K562 (cell line): ENCODE measurements at regions not wholly inside any gene's neighbourhood (a gene's known extent, or its start where the extent isn't known, plus 50 kb on each side); places are given as distances from the start of the nearest gene placed in this dataset.

Source experiments
- ATAC-seq: fragments of 200-7000 bp; cut with Tn5 transposase; 3 replicates; pipeline ENCODE4 v1.9.1; 2020; ENCODE audit warnings: moderate library complexity
- BruUV-seq: library from RNA; stranded (reverse); fragments of 400-500 nt; replicated peaks from 2 replicates; lab custom pipeline; 2021; lab: Mats Ljungman, UMichigan
- CTCF ChIA-PET: fragments of 300-600 bp; formaldehyde crosslinking; extraction: SDS; loops from one replicate; lab custom pipeline; 2021; ENCODE audit warnings: low intra/inter-chr PET ratio; lab: Yijun Ruan, JAX
- POLR2A ChIA-PET: fragments of 300-600, 350-650 bp; sonication (Branson Sonifier 250); formaldehyde crosslinking; extraction: SDS; loops from one replicate; lab custom pipeline; 2021; ENCODE audit warnings: antibody characterized with exemption, inconsistent platforms; lab: Yijun Ruan, JAX
- DNase-seq, 4 experiments: peaks; one replicate each; pipeline versions ENCODE4 v3.0.0 to v3.0.0-alpha.2; 2011 to 2018; ENCODE audit warnings: low spot score in 3 of 4, mixed read lengths in 3 of 4; ENCODE audit errors: extremely low read depth in 1 of 4
- FAIRE-seq: peaks from 2 replicates; lab custom pipeline; 2011; peaks lifted over from hg19 to GRCh38; lab: Jason Lieb, UNC
- H2AFZ ChIP-seq: 2 replicates; pipeline ENCODE4 v1.6.0; 2011; ENCODE audit warnings: low read depth, low read length, control low read depth, inconsistent platforms
- H3K27ac ChIP-seq: fragments of 200-600 bp; 3 replicates; pipeline ENCODE4 v1.8.0; 2011; ENCODE audit warnings: low read depth, mild to moderate bottlenecking, control low read depth, inconsistent platforms, low read length, moderate library complexity, mixed read lengths; ENCODE audit errors: extremely low read depth
- H3K27me3 ChIP-seq, 2 experiments: fragments of 300-600 bp in 1 of 2; 2 replicates in 1 of 2; 3 replicates in 1 of 2; pipeline versions ENCODE4 v1.6.0 to v1.8.0; 2011; ENCODE audit warnings: inconsistent platforms in 2 of 2, low read length in 2 of 2, mild to moderate bottlenecking in 1 of 2, mixed read lengths in 1 of 2, moderate library complexity in 1 of 2; ENCODE audit not compliant: control insufficient read depth in 2 of 2, insufficient read depth in 2 of 2
- H3K36me3 ChIP-seq: fragments of 300-600 bp; 3 replicates; pipeline ENCODE4 v1.8.0; 2011; ENCODE audit warnings: mild to moderate bottlenecking, low read length, inconsistent platforms; ENCODE audit not compliant: control insufficient read depth, insufficient read depth
- H3K4me1 ChIP-seq, 2 experiments: fragments of 200-600 bp in 1 of 2; replicated peaks in 1 of 2; 2 replicates in 1 of 2; 3 replicates in 1 of 2; pipeline versions ENCODE4 v1.5.1 to v1.8.0; 2011; ENCODE audit warnings: inconsistent platforms in 2 of 2, low read length in 2 of 2, mild to moderate bottlenecking in 1 of 2, mixed read lengths in 1 of 2, moderate library complexity in 1 of 2; ENCODE audit not compliant: control insufficient read depth in 2 of 2, insufficient read depth in 2 of 2
- H3K4me2 ChIP-seq: 2 replicates; pipeline ENCODE4 v1.6.1; 2011; ENCODE audit warnings: low read length, control low read depth, inconsistent platforms, mixed read lengths; ENCODE audit not compliant: insufficient read depth
- H3K4me3 ChIP-seq: fragments of 200-600 bp; sonication (generic), shearing (Covaris generic); 2 replicates; pipeline ENCODE4 v1.5.1; 2016; ENCODE audit warnings: control low read depth, inconsistent platforms
- H3K79me2 ChIP-seq: fragments of 200-600 bp; 3 replicates; pipeline ENCODE4 v1.8.0; 2011; ENCODE audit warnings: low read length, inconsistent platforms; ENCODE audit not compliant: control insufficient read depth, insufficient read depth
- H3K9ac ChIP-seq, 2 experiments: 2 replicates each; pipeline versions ENCODE4 v1.6.0 to v1.6.1; 2011; ENCODE audit warnings: low read depth in 2 of 2, low read length in 2 of 2, control low read depth in 1 of 2, inconsistent platforms in 1 of 2, mild to moderate bottlenecking in 1 of 2, mixed read lengths in 1 of 2; ENCODE audit not compliant: insufficient read depth in 1 of 2
- H3K9me1 ChIP-seq: one replicate; pipeline ENCODE4 v1.6.0; 2011; ENCODE audit warnings: inconsistent platforms, mild to moderate bottlenecking, low read length, moderate library complexity; ENCODE audit not compliant: control insufficient read depth, insufficient read depth
- H3K9me3 ChIP-seq: replicated peaks from 2 replicates; pipeline ENCODE4 v1.5.1; 2011; ENCODE audit warnings: low read depth, low read length, inconsistent platforms; ENCODE audit not compliant: control insufficient read depth, insufficient read depth
- H4K20me1 ChIP-seq: replicated peaks from 2 replicates; pipeline ENCODE4 v1.6.1; 2011; ENCODE audit warnings: low read length, inconsistent platforms, mixed read lengths; ENCODE audit not compliant: control insufficient read depth, insufficient read depth
- ARID2 ChIP-seq: fragments of 450-650 bp; IDR thresholded peaks from 2 replicates; pipeline ENCODE4 v1.6.1; 2017; ENCODE audit warnings: antibody characterized with exemption, mild to moderate bottlenecking
- CBFA2T2 ChIP-seq: fragments of 450-650 bp; conservative IDR thresholded peaks from 2 replicates; pipeline ENCODE4 v1.6.1; 2017; ENCODE audit warnings: mild to moderate bottlenecking
- NFE2L1 ChIP-seq: fragments of 450-650 bp; IDR thresholded peaks from 2 replicates; pipeline ENCODE4 v1.6.1; 2016; ENCODE audit warnings: missing genetic modification characterization, low read depth, mild to moderate bottlenecking, missing compliant biosample characterization, moderate library complexity, borderline replicate concordance
- RFX5 ChIP-seq: IDR thresholded peaks from 2 replicates; pipeline ENCODE4 v1.6.1; 2011; ENCODE audit warnings: low read depth, mild to moderate bottlenecking, improper control_type of control experiment, low read length
- WGBS: fragments of 100-300 bp; shearing (Covaris generic); methylation state at CpG from one replicate; pipeline ENCODE4 v1.1.6; 2016; ENCODE audit warnings: low coverage, mixed read lengths; ENCODE audit not compliant: insufficient coverage; ENCODE audit errors: missing lambda C conversion rate; 5-methylcytosine and 5-hydroxymethylcytosine counted together
- in situ Hi-C: fragments of 300-500 bp; cut with MboI; formaldehyde crosslinking; loops from 4 replicates; pipeline ENCODE4 v1.15.0; 2018; ENCODE audit warnings: inconsistent platforms, mixed read lengths
- intact Hi-C: fragments of 100-400 bp; cut with micrococcal nuclease; formaldehyde crosslinking; loops from 2 replicates; pipeline ENCODE4 v1.14.2; 2022
- TF ChIP-seq, protein P1 (sequence below): fragments of 450-650 bp; IDR thresholded peaks from 2 replicates; pipeline ENCODE4 v1.6.1; 2018; ENCODE audit not compliant: partially characterized antibody

DNA sequence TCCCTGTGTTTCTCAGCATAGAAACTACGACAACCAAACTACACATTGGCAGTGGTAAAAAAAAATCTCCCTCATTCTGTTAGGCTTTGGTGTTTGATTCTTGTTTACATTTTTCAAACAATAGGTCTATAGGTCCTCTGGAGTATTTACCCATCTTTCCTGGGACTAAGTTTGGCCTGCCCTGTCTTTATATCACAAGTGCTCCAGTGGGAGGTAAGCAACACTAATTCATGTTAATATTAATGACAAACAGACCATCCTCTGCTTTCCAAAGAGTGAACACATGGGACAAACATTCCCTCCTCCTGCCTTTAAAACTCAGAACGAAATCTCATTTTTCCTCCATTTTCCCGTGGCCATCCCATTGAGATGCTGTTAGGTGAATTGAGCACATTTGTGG, 514.1 kb upstream of the INTU start:
- no peaks in the 10 kb centered on the region for H3K9me1 ChIP-seq
- POLR2A ChIA-PET, result interaction anchor here (0.6 kb wide), 1 partner anchor 1937 kb away, joined by 3 read pairs; no protein-coding TSS in a partner anchor
- TF ChIP-seq RFX5 (no peak), NFE2L1 (tag) (no peak), ARID2 (no peak)
- no peak overlapping the region for H3K4me3 ChIP-seq
- no TSS peak for BruUV-seq
- H3K36me3 ChIP-seq, result no peaks in the 10 kb centered on the region
- H2AFZ ChIP-seq, result no peak overlapping the region
- no peaks in the 10 kb centered on the region for H3K79me2 ChIP-seq
- H4K20me1 ChIP-seq, result no peaks in the 10 kb centered on the region
- ATAC-seq (no peak), FAIRE-seq (no peak), DNase-seq (no peak)
- no peak overlapping the region for H3K27ac ChIP-seq
- no peaks in the 10 kb centered on the region for H3K9me3 ChIP-seq
- no peak overlapping the region for H3K4me2 ChIP-seq
- WGBS, result 17% methylated on average over 3 of the region's 3 CpGs
- intact Hi-C loops, result no loop called here
- CTCF ChIA-PET, result no interaction called here
- H3K4me1 ChIP-seq, result no peaks in the 10 kb centered on the region
- H3K9ac ChIP-seq, result no peak overlapping the region
- in situ Hi-C loops, result no loop called here
- H3K27me3 ChIP-seq, result no peaks in the 10 kb centered on the region

DNA sequence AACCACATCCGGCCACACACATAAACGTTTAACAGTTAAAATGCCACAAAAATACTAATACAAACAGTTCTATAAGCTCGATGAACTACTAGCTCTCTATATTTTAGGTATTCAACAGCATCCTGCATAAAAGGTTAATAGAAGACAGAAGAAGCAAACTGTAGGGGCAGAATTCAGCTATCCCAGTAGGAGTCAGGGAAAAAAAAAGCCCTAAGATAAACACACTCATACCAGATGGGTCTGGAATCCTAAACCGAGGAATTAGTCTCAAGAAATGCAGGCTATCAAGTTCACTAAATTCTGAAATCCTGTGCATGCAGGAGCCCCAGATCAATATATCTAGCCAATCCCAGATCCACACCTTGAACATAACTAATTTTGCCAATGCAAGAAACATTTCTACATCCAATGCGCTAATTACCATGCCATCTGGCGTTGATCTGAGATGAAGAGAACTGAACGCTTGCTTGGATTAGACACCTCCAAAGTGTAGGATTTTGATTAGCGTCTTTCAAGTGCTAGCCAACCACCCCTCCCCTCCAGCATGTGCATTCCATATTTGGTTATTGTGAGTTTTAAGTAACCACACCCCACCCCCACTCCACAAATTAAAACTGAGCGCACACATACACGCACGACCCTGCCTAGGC, 512.2 kb upstream of the INTU start:
- FAIRE-seq, result no peak
- BruUV-seq, result no TSS peak
- no peak for TF ChIP-seq CBFA2T2
- TF ChIP-seq, protein P1, sequence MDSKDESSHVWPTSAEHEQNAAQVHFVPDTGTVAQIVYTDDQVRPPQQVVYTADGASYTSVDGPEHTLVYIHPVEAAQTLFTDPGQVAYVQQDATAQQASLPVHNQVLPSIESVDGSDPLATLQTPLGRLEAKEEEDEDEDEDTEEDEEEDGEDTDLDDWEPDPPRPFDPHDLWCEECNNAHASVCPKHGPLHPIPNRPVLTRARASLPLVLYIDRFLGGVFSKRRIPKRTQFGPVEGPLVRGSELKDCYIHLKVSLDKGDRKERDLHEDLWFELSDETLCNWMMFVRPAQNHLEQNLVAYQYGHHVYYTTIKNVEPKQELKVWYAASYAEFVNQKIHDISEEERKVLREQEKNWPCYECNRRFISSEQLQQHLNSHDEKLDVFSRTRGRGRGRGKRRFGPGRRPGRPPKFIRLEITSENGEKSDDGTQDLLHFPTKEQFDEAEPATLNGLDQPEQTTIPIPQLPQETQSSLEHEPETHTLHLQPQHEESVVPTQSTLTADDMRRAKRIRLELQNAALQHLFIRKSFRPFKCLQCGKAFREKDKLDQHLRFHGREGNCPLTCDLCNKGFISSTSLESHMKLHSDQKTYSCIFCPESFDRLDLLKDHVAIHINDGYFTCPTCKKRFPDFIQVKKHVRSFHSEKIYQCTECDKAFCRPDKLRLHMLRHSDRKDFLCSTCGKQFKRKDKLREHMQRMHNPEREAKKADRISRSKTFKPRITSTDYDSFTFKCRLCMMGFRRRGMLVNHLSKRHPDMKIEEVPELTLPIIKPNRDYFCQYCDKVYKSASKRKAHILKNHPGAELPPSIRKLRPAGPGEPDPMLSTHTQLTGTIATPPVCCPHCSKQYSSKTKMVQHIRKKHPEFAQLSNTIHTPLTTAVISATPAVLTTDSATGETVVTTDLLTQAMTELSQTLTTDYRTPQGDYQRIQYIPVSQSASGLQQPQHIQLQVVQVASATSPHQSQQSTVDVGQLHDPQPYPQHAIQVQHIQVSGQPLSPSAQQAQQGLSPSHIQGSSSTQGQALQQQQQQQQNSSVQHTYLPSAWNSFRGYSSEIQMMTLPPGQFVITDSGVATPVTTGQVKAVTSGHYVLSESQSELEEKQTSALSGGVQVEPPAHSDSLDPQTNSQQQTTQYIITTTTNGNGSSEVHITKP, result no peak

More for the DNA sequence above, 512.2 kb upstream of the INTU start:
- H3K4me2 ChIP-seq, result no peak overlapping the region
- ChIA-PET CTCF (no interaction called here), POLR2A (no interaction called here)
- H3K9me1 ChIP-seq, result no peaks in the 10 kb centered on the region
- DNase-seq (no peak), ATAC-seq (peak; percentile 34; the same call in 1 of the 3 replicates)
- H3K36me3 ChIP-seq, result no peaks in the 10 kb centered on the region
- in situ Hi-C loops, result no loop called here
- no peak overlapping the region for H3K4me3 ChIP-seq
- H3K79me2 ChIP-seq, result no peaks in the 10 kb centered on the region
- H3K9ac ChIP-seq, result no peak overlapping the region
- H3K27ac ChIP-seq, result no peak overlapping the region
- 28% methylated on average over 11 of the region's 11 CpGs for WGBS
- H2AFZ ChIP-seq, result no peak overlapping the region
- H3K27me3 ChIP-seq, result no peaks in the 10 kb centered on the region
- intact Hi-C loops, result no loop called here
- no peaks in the 10 kb centered on the region for H4K20me1 ChIP-seq
- no peaks in the 10 kb centered on the region for H3K9me3 ChIP-seq
- no peaks in the 10 kb centered on the region for H3K4me1 ChIP-seq
